Amniotic stem cell (primary cell): ENCODE measurements at regions not wholly inside any gene's neighbourhood (a gene's known extent, or its start where the extent isn't known, plus 50 kb on each side); places are given as distances from the start of the nearest gene placed in this dataset.
"Not testable (repeated sequence)": the region's sequence is repeated elsewhere in the genome, so short reads cannot be mapped to it uniquely, and the experiment has no call there.

Experiments
- DNase-seq: peaks from one replicate; lab custom pipeline; 2025; lab: John Stamatoyannopoulos, UW

DNA sequence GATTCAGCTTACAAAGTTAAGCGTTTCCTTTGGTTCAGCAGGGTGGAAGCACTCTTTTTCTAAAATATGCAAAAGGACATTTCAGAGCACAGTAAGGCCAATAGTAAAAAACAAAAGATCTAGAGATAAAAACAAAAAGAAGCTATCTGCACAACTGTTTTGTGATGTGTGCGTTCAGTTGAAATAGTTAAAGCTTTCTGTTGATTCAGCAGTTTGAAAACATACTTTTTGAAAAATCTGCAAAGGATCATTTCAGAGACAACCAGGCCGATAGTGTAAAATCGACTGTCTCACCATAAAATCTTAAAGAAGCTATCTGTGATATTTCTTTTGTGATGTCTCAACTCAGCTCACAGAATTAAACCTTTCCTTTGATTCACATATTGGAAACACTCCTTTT, 300.0 kb upstream of the ALG10B start:
- no peak for DNase-seq

GRCh38 chr12:38025916-38026315, 290.7 kb upstream of the ALG10B start:
- no peak for DNase-seq

GRCh38 chr12:38053113-38053512, 263.5 kb upstream of the ALG10B start:
- no peak for DNase-seq

DNA sequence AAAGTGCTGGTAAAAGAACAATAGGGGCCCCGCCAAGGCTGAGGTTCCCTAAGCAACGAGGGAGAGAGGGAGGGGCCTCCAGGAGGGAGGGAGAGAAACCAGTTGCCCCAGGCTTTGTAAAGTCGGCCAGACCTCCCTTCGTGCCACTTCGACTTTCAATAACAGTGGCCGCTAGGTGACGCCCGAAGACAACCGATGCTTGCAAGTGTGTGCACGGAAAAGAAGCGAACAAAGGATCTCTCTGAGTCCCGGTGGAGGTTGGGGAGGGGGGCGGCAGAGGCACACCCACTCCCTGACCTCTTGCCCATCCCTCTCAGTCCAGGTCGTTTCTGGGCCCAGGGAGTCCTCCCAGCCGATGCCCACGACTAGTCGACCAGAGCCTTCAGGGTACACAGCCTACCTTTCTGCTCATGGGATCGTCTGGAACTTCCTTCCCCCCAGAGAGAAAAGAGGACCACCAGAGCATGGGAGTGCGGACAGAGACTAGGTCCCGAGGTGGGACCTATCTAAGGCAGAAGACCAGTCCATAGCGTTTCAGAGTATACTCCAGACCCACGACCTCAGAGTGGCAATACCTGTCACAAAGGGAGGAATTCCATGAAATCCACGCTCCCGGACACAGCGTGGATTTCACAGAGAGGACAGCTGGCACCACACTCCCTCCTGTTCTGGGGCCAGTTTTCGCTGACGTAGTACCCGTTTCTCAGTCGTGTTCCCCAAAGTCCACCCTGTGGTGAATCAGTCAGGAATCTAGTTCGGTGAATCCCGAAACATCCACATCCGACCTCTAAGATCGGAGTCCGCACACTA, 262.7 kb upstream of the ALG10B start:
- DNase-seq = no peak

GRCh38 chr12:38056701-38057689, 259.6 kb upstream of the ALG10B start:
- DNase-seq = no peak

- no peak for DNase-seq
Measured at GRCh38 chr12:38099686-38100085, 216.9 kb upstream of the ALG10B start.

DNA sequence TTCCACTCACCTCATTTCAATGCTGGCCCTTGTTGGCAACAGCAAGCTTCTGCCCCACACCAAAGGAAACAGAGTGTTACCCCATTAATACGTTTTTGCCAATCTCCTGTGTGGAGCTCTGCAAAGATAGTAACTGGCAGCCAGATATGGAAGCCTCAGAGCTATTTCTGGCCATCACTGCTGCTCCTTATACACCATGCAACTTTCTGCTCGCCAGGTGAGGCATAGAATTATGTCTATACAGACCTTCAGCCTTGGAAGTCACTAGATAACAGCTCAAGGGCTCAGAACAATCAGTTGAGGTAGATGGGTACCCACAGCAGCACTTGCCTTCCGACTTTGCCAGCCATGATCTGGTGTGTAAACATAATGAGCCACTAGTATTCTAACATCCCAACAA, 214.8 kb upstream of the ALG10B start:
- DNase-seq = no peak

DNA sequence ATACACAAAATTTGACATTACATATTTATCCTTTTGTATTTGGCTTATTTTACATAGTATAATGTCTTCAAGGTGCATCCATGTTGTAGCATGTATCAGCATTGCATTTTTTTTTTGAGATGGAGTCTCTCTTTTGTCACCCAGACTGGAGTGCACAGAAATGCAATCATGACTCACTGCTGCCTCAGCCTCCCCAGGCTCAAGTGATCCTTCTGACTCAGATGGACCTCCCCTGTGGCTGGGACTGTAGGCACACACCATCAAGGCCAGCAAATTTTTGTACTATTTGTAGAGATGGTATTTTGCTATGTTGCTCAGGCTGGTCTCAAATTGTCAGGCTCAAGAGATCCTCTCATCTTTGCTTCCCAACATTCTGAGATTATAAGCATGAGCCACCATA, 214.4 kb upstream of the ALG10B start:
- DNase-seq = no peak

DNA sequence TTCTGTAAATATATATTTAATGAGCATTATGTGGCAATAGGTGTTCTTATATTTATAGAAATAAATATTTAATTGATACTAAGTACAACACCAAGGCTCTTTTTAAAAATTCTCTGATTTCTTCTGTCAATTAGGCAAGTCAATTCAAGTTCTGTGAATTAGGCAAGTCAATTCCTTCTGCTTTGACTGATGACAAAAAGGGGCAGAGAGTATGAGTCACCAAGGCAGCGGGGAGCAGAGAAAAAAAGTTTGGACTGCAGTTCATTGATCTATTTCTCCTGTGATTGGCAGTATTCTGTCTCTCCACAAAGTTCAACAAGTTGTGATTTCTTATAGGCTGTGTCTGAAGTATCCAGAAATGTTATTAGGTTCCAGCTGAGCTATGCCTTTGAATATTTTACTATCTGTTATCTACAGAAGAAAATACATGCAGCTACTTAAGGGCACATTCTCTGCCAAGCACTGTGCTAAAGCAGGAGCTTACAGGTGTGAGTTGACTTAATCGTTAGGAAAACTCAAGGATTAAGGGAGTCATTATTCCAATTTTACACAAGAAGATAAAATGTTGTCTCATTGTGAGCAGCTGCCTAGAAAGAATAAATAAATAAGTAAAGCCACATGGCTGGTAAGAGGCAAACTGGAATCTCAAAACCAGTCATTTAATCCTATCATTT, 206.4 kb upstream of the ALG10B start:
- no peak for DNase-seq

DNA sequence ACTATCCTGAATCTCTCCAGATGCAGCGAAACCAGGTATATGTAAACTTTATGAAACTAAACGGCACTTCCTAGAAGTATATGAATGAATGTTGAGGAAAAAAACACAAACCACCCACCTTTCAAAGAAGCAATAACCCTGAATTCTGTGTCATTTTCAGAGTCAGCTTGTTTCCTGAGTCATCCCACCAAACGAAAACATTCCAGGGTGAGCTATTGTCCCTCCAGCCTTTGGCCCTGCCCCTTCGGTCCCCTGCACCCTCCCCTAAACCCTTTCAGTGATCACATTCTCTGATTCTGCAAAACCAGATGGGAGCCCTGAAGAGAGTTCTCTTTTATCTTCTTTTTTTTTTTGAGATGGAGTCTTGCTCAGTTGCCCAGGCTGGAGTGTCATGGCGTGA, 202.6 kb upstream of the ALG10B start:
- DNase-seq = no peak

DNA sequence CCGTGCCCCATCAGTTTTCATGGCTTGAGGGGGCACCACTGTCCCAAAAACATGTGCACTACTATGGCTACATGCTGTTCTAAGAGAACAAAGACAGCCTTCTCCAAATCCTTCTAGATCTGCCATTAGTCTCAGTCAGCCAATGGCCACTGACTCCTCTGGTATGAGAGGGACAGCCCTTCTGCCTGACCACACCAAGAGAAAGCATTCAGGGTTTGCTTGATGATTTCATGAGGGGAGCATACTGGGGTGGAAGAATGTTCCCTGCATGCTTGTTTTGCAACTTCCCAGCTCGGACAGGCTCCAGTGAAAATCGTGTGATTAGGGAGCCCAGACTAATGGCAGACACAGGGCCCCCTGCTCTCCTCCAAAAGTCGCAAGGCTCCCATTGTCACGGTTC, 199.6 kb upstream of the ALG10B start:
- DNase-seq = no peak

- no peak for DNase-seq
Measured at GRCh38 chr12:38118632-38119031, 197.9 kb upstream of the ALG10B start.

DNA sequence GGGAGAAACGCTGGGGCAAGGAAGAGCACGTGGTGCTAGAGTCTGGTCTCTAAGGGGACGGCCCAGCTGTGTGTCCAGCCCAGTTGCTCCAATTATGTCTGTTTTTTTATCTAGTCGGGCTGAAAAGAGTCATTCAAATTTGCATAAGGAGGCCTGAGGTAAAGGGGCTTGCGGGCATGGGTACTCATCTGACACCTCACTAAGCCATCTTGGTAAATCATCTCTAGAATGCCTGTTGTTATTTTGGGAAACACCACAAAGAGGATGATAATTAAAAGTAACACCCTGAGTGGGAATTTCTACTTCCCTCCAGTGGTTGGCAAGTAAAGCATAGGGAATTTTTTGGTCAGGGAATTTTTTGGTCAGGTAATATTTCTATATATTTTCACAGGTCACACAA, 196.1 kb upstream of the ALG10B start:
- DNase-seq = no peak

GRCh38 chr12:38123028-38123427, 193.5 kb upstream of the ALG10B start:
- DNase-seq = not testable (repeated sequence)

DNA sequence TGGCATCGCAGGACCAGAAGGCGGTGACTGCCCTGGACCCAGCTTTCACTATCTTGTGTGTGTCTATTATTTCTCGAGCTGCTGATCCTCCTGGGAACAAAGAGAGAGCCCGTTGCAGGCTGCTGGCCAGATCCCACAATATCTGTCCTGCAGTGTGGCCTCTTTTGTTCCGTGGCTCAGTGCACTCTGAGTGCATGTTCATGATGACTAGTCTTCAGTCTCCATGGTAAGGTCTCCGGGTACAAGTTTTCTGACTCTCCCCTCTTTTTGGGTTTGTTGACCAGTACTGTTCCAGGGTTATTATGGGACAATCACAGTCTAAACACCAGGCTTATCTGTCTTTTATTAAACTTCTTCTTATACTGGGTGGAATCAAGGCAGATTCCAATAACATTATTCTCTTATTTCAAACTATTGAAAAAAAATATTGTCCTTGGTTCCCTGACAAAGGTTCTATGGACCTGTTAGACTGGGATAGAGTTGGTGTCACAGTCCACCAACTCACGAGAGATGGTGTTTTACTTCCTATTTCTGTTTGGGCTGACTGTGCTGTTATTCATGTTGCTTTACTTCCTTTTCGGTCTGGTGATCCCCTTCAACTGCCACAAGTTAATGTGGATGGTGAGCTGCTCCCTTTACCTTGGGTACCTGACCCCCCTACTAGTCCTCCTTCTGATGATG, 192.9 kb upstream of the ALG10B start:
- no peak for DNase-seq

DNA sequence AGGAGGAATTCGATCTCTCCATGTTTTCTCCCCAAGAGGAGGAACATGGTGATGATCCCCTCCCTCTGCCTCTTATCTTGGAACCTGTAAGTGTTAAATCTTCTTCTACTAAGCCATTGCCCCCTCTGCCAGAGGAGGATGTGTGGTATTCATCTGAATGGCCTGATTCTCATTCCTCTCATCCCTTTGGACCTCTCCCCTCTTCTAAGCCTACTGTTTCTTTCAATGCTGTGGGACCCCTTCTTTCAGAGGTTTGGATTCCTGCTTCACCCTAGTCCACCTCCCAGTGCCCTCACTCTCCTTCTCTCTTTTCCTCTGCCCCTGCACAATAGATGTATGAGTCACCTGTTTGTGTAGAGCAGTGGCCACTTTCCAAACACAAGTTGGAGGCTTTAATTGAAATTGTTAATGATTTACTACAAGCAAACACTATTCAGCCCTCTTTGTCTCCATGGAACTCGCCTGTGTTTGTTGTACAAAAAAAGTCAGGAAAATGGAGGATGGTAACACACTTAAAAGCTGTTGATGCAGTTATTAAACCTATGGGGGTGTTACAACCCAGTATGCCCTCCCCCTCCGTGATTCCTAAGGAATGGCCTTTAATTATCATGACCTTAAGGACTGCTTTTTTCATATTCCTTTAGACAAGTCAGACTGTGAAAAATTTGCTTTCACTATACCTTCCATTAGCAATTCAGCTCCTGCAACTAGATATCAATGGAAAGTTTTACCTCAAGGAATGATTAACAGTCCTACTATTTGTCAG, 192.1 kb upstream of the ALG10B start:
- DNase-seq = no peak

- no peak for DNase-seq
Measured at GRCh38 chr12:38132139-38132538, 184.4 kb upstream of the ALG10B start.

GRCh38 chr12:38137287-38137686, 179.3 kb upstream of the ALG10B start:
- DNase-seq = no peak

- DNase-seq = no peak
Measured at GRCh38 chr12:38137716-38138115, 178.9 kb upstream of the ALG10B start.

GRCh38 chr12:38138225-38139221, 178.1 kb upstream of the ALG10B start:
- peak; percentile 13 for DNase-seq
